HG02852 (cell line): ENCODE measurements at regions not wholly inside any gene's neighbourhood (a gene's known extent, or its start where the extent isn't known, plus 50 kb on each side); places are given as distances from the start of the nearest gene placed in this dataset.

Source experiments
- ATAC-seq: cut with Tn5 transposase; IDR thresholded peaks from one replicate; pipeline ENCODE4 v1.9.1; 2021; ENCODE audit warnings: mild to moderate bottlenecking, moderate library complexity; ENCODE audit not compliant: unreplicated experiment

DNA sequence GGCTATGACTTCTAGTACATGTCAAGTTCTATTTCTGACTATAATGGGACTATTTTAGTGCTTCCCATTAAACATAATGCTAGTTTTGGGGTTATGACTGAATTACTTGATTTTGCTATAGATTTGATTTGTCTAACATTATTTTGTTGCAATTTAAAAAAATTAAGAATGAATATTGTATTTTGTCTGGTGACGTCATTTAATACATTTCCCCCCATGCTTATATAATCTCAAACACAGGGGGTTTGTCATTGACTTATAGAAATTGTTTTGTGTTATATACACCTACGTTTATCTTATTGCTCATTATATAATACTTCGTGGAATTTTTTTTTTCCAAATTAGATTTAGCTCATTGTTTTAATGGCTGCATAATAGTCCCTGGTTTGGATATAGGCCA is 270.3 kb upstream of the VLDLR start:
- no peak for ATAC-seq

DNA sequence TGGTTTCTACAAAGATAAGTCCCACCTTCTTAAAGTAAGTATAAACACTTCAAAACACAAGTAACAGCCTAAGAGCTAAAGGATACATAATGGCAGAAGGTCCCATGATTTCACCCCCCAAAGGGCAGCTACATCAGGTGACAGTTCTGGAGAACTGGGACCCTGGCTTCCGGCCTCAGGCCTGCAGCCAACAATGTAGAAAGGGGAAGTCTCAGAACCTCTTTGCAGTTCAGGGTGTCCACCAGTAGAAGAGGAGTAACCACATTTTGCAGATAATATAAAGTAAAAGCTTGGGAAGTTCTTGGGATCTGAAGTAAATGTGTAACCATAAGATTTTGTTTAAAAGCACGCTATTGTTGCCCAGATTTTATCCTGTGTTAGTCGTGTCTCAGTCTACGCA is 267.4 kb upstream of the VLDLR start:
- no peak for ATAC-seq

DNA sequence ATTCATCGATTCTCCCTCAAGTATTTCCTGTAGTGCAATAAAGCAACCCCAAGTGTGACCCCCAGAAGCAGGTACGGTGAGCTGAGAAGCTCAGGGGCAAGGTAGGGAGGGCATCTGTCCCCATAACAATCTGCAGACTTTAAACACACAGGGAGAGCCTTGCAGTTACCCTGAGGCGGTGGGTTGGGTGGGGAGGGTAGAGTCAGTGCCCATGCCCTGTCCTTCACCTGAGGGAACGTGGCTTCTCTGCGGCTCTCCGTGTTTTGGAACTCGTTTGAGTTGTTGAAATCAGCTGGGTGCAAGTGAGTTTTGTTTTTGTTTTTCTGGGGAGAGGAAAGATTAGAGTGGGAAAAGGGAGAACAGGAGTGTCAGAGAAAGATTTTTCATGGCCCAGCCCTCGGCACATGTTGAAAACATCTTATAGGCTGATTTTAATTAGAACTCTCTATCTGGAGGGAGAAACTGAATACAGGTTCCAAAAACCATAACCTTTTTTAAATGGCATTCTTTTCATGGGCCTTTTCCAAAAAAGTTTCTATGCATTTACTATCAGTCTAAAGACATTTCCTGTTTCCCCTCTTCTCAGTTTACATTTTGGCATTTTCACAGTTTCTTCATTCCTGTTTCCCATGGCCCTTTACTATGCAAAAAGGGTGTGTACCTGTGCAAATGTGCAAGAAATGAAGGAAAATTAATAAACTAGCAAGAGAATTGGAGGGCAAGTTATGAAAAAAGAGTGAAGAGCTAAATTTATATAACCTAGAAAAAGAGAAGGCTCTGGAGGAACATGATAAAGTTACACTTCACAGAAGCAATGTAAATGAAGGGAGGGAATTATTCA is 266.5 kb upstream of the VLDLR start:
- no peak for ATAC-seq

DNA sequence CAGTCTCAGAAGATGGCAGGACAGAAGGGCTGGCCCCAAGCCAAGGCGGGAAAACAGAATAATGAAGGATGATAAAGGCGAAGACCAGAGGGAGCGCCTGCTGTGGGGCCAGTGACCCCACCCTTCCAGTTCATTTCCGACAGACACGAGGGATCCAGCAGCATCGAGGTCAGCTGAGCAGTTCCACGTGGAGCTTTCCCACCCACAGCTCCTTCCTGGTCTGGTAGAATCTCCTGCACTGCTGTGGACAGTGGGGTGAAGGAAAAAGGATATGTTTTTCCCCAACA is 265.9 kb upstream of the VLDLR start:
- no peak for ATAC-seq

DNA sequence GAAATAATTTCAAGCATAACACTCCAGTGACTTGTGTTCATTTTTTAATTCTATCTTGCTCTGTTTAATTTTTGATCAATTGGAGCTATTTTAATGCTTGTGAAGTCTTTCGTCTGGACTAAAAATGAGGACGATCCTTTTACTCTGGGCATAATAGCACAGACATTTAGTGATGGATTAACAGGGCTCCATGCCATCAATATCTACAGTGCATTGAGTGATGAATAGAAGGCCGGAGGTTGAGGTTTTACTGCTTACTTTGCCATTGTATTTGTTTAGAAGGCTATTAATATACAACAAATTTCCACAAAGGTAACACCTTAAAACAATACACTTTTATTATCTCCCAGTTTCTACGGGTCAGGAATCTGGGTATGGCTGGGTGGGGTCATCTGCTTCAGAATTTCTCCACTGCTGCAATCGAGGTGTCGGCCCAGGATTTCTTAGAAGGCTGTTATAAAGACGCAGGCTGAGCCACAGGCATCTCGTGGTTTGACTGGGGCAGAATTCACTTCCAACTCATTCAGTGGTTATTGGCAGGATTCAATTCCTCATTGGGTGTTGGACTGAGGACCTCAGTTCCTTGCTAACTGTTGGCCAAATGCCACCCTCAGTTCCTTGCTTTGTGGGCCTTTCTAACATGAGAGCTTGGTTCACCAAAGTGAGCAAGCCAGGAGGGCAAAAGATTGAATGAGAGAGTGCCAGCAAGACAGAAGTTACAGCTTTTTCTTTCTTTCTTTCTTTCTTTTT is 265.4 kb upstream of the VLDLR start:
- no peak for ATAC-seq

DNA sequence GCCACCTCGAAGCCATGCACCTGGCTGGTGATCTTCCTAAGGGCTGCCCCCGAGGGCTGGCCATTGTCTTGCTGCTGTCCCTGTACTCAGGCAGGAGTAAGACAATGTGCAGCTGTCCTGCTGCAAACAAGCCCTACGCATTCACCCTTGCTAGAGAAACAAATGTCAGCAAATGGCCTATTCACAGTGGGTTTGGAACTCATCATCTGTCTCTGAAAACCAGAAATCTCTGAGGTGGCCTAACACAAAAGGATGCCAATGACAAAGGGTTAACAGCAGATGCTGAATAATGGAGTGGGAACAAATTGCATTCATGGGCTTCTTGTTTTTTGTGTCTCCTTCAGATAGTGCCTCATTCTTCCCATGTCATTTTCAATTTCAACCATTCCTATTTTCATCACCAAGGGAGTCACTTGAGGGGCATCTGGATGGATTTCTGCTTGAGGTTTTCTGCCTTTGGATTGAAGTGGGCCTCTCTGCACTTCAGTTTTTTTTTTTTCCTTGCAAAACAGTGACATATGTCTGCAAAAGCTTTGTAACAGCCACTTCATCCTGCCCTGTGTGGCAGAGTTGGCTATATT is 261.6 kb upstream of the VLDLR start:
- no peak for ATAC-seq

DNA sequence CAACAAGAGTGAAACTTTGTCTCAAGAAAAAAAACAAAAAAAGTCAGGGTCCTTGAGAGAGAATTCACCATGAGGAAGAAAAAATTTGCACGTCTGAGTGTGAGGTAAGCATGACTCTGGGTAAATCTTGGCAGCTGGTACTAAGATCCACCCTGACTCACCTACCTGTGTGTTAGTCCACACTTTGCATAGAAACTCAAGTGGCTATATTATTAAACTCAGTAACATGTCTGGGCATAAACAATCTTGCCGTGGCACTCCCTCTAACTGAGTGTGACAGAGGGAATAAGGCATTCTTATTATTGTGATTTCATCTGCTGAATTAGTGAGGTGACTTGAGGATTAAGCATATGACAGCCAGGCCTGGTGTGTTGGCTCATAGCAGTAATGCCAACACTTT is 259.4 kb upstream of the VLDLR start:
- ATAC-seq: no peak

DNA sequence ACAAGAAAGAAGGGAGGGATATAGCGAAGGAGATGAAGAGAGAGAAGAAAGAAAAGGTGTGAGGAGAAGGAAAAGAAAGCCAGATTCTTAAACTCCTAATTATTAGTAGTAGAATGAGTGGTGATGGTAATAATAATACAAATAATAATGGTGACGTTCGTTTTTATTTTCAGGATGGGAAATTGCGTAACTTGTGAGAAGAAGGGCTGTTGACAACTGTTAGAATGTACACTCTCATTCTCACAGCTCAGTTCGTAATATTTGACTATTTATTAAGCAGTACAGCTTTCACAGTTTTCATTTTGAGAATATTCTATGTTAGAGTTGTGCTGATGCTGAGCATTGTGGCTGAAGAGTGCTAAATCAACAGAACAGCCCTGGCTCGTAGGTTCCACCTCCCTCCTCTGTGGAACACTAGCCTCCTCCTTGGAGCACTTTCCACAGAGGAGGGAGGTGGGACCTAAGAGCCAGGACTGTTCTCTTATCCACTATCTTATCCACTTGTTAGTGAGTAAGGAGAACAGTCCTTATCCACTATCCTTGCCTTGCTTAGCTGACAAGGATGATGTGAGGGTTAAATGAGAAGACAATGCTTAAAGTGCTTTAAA is 258.3 kb upstream of the VLDLR start:
- ATAC-seq: no peak

DNA sequence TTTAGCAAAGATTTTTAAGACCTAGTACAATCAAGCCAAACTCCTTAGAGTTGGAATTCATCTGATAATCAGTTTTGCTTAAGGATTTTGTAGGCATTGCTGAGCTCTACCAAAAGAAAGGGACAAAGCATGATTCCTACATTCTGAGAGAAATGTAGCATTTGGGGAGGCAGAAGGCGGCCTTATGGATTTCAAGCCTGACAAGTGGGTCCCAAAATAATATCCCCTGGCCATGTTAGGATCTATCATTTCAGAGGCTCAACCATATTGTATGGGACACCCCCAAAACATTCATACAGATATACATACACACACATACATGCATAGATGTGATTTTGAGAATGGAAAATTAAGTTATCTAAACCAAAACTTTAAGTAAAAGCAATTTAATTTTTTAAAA is 257.8 kb upstream of the VLDLR start:
- no peak for ATAC-seq

DNA sequence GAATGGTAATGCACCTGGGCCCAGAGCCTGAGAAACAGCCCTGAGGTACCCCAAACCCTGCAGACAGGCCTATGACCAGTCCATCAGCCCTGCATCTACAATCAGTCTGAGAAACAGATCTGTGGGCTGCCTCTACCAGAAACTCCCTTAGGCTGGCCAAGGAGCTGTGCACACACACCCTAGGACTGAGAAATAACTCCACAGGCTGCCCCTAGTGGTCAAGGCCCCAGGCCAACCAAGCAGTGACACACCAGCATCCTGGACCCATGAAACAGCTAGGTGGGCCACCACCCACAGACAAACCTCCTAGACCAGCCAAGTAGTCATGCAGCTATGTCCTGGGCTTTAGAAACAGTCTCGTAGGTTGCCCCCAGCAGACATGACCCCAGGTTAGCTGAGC is 253.6 kb upstream of the VLDLR start:
- no peak for ATAC-seq

DNA sequence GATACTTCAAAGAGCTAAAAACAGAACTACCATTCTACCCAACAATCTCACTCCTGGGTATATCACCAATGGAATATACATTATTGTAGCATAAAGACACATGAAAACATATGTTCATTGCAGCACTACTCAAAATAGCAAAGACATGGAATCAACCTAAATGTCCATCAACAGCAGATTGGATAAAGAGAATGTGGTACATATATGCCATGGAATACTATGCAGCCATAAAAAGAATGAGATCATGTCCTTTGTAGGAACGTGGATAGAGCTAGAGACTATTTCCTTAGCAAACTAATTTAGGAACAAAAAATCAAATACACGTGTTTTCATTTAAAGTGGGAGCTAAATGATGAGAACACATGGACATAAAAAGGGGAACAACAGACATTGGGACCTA is 247.9 kb upstream of the VLDLR start:
- ATAC-seq: no peak

DNA sequence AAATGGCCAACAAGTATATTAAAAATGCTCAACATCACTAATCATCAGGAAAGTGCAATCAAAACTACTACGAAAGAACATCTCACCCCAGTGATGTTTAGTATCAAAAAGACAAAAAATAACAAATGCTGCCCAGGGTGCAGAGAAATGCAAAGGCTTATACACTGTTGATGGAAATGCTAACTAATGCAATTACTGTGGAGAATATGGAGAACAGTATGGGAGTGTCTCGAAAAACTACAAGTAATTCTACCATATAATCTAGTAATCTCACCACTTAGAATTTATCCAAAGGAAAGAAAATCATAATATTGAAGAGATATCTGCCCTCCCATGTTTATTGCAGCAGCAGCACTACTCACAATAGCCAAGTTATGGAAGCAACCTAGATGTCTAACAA is 246.5 kb upstream of the VLDLR start:
- no peak for ATAC-seq

DNA sequence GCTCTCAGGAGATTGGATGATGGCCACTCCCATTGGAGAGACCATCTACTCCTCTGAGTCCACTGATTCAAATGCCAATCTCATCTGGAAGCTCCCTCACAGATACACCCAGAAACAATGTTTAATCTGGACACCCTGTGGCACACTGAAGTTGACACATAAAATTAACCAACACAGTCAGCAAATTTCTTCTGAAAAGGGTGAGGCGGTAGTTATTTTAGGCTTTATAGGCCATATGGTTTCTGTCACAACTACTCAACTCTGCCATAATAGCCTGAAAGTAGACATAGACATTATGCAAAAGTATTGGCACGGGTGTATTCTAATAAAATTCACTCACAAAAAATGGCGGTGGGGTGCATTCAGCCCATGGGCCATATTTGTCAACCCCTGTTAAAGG is 244.5 kb upstream of the VLDLR start:
- ATAC-seq: no peak

DNA sequence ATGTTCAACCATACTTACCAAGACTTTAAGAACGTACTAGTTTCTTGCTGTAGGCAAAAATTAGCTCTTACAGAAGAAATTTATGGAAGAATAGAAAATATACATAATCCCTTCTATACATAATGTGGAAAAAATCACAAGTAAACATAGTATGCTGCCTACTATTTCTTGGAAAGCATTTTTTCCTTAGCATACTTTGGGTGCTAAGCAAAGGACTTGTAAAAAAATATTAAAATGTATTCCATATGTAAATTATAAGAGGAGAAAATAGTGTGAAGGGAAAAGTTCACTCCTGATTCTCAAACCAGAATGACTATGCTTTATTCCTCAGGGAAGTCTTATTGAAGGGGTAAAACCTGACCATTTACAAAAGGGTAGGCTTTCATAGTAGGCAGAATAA is 243.8 kb upstream of the VLDLR start:
- no peak for ATAC-seq

DNA sequence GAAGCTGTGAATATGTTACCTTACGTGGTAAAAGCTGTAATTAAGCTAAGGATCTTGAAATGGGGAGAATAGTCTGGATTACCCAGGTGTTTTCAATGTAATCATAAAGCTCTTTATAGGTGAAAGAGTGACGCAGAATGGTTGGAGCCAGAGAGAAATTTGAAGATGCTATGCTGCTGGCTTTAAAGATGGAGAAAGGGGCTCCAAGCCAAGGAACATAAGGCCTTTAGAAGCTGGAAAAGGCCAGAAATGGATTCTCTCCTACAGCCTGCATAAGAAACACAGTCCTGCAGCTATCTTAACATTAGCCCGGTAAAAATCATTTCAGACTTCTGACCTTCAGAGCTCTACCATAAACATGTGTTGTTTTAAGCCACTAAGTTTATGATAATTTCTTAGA is 243.3 kb upstream of the VLDLR start:
- ATAC-seq: no peak

DNA sequence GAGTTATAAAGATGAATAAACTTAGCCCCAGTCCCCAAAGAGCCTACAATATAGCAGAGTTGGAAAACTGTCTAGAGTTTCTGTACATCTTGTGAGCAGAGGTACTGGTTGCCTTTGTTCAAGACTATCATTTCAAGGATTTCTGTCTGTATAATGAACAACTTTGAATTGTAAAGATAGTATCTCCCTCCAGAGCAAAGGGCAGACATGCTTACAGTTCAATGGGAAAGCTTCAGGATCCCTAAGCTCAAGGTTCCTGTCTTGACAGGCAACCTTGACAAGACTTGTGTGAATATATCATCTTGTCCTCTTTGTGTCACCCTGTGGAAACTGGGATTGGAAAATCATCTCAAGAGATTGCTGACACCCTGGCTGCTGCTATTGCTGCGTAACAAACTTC is 242.8 kb upstream of the VLDLR start:
- no peak for ATAC-seq

DNA sequence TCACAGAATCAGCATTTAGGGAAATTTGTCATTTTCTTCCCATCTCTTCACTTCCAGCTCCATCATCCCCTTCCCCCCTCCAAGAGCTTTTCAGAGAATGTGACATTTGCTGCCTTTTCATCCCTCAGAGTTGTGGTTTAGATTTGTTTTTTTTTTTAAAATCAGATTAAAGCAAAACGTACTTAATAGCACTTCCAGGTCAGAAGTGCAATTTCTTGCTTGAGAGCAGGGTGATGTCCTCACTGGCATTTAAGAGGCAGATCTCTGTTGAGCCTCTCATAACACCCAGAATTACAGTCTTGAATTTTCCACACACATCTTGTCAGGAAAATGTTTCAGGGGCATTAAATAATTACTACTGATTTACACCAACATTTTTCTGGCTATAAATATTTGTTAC is 236.8 kb upstream of the VLDLR start:
- no peak for ATAC-seq

DNA sequence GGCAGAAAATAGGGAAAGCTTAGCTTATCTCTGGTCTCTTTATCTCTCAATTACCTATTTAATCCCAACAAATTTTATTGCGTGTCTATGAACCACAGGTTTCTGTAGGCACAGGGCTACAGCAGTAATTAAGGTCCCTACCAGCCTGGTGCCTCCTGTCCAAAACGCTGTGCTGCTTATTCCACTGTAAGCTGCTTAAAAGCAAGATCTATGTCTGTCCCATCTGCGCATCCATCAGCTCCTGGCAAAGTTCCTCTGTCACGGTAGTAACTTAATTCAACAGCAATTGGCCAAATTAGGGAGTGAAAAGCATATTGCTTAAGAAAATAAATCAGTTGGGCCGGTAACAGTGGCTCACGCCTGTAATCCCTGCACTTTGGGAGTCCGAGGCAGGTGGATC is 235.8 kb upstream of the VLDLR start:
- no peak for ATAC-seq

DNA sequence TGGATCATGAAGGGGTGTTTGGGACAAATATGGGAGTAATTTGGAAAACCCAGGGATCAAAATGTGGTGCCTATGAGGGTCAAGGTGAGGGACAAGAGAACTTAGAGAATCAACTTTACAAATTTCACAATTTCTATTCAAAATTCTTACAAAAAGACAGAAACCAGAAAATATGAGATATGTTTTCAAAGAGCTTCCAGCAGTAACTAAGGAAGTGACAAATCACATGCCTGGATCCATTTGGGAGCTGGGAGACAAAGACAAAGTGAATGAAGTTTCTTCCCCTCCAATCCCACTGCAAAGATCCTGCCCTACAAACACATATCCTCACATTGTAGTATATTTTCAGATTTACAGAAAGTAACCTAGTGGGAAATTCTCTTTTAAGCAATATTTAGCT is 235.0 kb upstream of the VLDLR start:
- no peak for ATAC-seq

DNA sequence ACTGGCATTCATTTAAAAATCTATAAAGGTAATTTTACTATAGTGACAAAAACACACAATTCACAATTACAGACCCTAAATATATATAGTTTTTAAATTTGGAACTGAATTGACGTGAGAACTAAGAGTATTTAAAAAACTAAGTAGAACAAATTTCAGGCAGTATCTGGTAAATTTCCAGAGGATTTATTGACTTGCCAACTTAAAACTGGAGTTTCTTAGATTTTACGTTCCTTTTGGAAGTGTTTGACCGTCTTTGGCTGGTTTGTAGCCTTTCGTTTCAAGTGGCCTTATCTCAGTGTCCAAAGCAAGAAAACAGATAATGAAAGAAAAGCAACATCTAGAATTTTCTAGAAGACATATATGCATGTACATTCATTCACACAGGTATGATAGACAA is 234.4 kb upstream of the VLDLR start:
- ATAC-seq: no peak

DNA sequence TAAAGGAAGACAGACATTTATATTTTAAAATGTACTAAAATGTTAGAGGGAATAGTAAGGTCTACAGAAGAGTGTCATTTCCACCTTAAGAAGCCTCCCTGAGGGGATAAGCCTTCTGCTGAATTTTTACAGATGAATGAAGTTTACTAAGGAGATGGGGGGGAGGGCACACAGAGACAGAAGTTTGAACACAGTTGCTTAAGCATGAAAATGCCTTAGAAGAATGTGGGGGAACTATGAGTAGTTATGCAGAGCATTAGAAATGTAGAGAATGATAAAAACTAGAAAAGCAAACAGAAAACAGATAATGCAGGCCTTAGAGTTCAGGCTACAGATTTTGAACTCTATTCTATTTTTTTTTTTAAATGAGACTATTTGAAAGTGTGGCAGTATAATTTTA is 232.2 kb upstream of the VLDLR start:
- no peak for ATAC-seq

DNA sequence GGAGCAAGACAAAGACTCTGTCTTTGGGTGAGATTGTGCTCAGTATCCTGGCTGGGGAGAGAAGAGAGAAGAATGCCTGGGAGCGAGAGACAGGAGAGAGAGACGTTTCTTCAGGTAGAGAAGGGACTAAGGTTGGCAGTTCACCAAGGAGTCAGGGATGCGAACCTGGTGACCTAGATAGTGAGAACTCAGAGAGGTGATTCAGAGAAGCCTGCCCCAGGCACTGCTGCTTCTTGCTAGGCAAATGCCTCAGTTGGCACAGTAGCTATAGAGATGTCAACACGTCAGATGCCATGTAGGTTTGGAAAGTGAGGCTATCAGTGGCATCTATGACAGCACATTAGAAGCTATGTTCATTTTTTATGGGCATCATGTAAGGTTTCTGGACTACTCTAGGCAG is 231.6 kb upstream of the VLDLR start:
- ATAC-seq: no peak
